ENCODE measurements at regions not wholly inside any gene's neighbourhood (a gene's known extent, or its start where the extent isn't known, plus 50 kb on each side); places are given as distances from the start of the nearest gene placed in this dataset.
"Not testable (repeated sequence)": the region's sequence is repeated elsewhere in the genome, so short reads cannot be mapped to it uniquely, and the experiment has no call there.

DNA sequence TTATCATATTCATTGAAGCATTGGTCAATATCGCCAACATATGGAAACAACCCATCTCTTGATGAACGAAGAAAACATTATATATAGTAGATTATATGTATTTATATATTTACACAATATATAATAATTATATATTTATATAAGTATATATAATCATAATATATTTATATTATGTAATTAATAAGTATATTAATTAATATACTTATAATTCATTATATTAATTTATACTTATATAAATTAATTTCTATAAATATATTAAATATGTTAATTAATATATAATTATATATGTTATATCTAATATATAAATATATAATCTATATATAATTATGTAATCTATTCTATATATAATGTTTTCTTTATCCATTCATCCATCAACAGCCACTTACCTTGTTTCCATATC, 69.0 kb upstream of the SRD5A3 start:
- TF ChIP-seq, protein P1, sequence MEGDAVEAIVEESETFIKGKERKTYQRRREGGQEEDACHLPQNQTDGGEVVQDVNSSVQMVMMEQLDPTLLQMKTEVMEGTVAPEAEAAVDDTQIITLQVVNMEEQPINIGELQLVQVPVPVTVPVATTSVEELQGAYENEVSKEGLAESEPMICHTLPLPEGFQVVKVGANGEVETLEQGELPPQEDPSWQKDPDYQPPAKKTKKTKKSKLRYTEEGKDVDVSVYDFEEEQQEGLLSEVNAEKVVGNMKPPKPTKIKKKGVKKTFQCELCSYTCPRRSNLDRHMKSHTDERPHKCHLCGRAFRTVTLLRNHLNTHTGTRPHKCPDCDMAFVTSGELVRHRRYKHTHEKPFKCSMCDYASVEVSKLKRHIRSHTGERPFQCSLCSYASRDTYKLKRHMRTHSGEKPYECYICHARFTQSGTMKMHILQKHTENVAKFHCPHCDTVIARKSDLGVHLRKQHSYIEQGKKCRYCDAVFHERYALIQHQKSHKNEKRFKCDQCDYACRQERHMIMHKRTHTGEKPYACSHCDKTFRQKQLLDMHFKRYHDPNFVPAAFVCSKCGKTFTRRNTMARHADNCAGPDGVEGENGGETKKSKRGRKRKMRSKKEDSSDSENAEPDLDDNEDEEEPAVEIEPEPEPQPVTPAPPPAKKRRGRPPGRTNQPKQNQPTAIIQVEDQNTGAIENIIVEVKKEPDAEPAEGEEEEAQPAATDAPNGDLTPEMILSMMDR (IDR thresholded peaks at IDR 0.05; ENCODE audit: insufficient read depth, low read depth, low read length, missing control alignments) = no peak
- H3K4me3 ChIP-seq (ENCODE audit: low read length) = no peak overlapping the region
- no peak for DNase-seq (ENCODE audit: low read depth)

GRCh38 chr4:55278316-55278715, 67.7 kb upstream of the SRD5A3 start:
- TF ChIP-seq, protein P1 (IDR thresholded peaks at IDR 0.05; ENCODE audit: insufficient read depth, low read depth, low read length, missing control alignments) = no peak
- H3K4me3 ChIP-seq (ENCODE audit: low read length) = no peak overlapping the region
- DNase-seq (ENCODE audit: low read depth) = no peak

DNA sequence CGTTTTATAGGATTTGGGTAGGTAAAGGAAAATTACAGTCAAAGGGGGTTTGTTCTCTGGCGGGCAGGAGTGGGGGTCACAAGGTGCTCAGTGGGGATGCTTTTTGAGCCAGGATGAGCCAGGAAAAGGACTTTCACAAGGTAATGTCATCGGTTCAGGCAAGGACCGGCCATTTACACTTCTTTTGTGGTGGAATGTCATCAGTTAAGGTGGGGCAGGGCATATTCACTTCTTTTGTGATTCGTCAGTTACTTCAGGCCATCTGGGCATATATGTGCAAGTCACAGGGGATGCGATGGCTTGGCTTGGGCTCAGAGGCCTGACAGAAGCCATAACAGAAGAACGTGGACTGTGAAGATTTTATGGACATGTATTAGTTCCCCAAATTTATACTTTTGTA, 65.6 kb upstream of the SRD5A3 start:
- not testable (repeated sequence) for DNase-seq (ENCODE audit: low read depth); H3K4me3 ChIP-seq (ENCODE audit: low read length)

- H3K4me3 ChIP-seq (ENCODE audit: low read length); DNase-seq (ENCODE audit: low read depth): not testable (repeated sequence)
Observed at GRCh38 chr4:55281118-55281683, 64.8 kb upstream of the SRD5A3 start.

DNA sequence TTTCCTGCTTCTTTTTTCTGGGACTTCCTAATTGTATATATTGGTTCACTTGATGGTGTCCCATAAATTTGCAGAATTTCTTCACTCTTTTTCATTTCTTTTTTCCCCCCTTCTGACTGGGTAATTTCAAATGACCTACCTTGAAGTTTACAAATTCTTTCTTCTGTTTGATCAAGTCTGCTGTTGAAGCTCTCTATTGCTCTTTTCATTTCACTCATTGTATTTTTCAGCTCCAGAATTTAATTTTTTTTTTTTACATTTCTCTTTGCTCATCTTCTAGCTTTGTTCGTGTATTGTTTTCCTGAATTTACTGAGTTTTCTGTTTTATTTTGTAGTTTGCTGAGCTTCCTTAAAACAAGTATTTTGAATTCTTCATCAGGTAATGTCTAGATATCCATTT, 61.7 kb upstream of the SRD5A3 start:
- TF ChIP-seq, protein P1 (IDR thresholded peaks at IDR 0.05; ENCODE audit: insufficient read depth, low read depth, low read length, missing control alignments) = no peak
- DNase-seq (ENCODE audit: low read depth) = no peak
- no peak overlapping the region for H3K4me3 ChIP-seq (ENCODE audit: low read length)

- H3K4me3 ChIP-seq (ENCODE audit: low read length) = no peak overlapping the region
- DNase-seq (ENCODE audit: low read depth) = no peak
- TF ChIP-seq, protein P1 (IDR thresholded peaks at IDR 0.05; ENCODE audit: insufficient read depth, low read depth, low read length, missing control alignments) = no peak
Observed at GRCh38 chr4:55291227-55291640, 54.8 kb upstream of the SRD5A3 start.

DNA sequence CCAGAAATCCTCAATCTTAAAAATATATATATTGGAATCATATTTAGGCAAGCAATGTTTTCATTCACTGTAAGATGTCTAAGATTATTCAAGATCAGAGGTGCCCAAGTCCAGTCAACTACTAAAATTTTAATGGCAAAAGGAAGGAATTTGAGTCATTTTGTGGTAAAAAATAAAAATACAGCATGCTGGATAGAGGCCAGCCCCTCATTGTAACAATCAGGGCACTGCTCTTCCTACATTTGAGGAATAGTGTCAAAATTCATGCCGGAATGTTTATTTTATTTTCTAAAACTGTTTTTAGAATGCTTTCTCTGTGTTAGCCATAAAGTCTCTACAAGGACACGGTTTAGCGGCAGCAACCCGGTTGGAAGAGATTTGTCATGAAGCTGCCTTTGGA, 49.9 kb upstream of the SRD5A3 start:
- DNase-seq (ENCODE audit: low read depth) = no peak
- no peak overlapping the region for H3K4me3 ChIP-seq (ENCODE audit: low read length)
- TF ChIP-seq, protein P1 (IDR thresholded peaks at IDR 0.05; ENCODE audit: insufficient read depth, low read depth, low read length, missing control alignments) = no peak

Data from epithelial cell of esophagus (primary cell).